NB4 (cell line): ENCODE measurements at regions not wholly inside any gene's neighbourhood (a gene's known extent, or its start where the extent isn't known, plus 50 kb on each side); places are given as distances from the start of the nearest gene placed in this dataset.
"Not testable (repeated sequence)": the region's sequence is repeated elsewhere in the genome, so short reads cannot be mapped to it uniquely, and the experiment has no call there.

ENCODE experiments used
- CTCF ChIP-seq: IDR thresholded peaks from one replicate; pipeline ENCODE4 v1.5.1; 2012; ENCODE audit warnings: low read depth, low read length
- MYC ChIP-seq: IDR thresholded peaks from 2 replicates; pipeline ENCODE4 v1.6.1; 2011; ENCODE audit warnings: low read depth, low read length
- POLR2A ChIP-seq: IDR thresholded peaks from 2 replicates; pipeline ENCODE4 v1.6.1; 2011; ENCODE audit warnings: mild to moderate bottlenecking; ENCODE audit not compliant: insufficient read length; ENCODE audit errors: extremely low read depth

DNA sequence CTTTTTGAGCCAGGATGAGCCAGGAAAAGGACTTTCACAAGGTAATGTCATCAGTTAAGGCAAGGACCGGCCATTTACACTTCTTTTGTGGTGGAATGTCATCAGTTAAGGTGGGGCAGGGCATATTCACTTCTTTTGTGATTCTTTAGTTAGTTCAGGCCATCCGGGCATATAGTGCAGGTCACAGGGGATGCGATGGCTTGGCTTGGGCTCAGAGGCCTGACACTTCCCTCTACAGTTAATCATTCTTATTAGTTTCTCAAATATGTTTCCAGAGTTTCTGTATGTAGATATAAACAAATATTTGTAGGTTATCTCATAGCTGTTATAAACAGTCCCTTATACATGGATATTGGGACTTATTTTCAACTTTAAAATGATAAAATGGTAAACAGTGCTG lies 326.5 kb downstream of the PCDH11X start:
- not testable (repeated sequence) for TF ChIP-seq CTCF, MYC, POLR2A
